NCI-H1436 treated with DMSO at 0.1 percent for 48 hours (cell line): ENCODE measurements at regions not wholly inside any gene's neighbourhood (a gene's known extent, or its start where the extent isn't known, plus 50 kb on each side); places are given as distances from the start of the nearest gene placed in this dataset.

Experiments
- DNase-seq: peaks from one replicate; lab custom pipeline; 2025; lab: John Stamatoyannopoulos, UW

GRCh38 chr13:22517544-22517943 lies 663.2 kb upstream of the SGCG start:
- DNase-seq: peak; percentile 15

GRCh38 chr13:22536851-22537250 lies 643.9 kb upstream of the SGCG start:
- no peak for DNase-seq

GRCh38 chr13:22538400-22538799 lies 642.4 kb upstream of the SGCG start:
- DNase-seq: no peak

GRCh38 chr13:22549126-22549525 lies 631.7 kb upstream of the SGCG start:
- DNase-seq: no peak

- DNase-seq: no peak
Measured at GRCh38 chr13:22561581-22561980, 619.2 kb upstream of the SGCG start.

- no peak for DNase-seq
Measured at GRCh38 chr13:22562116-22562515, 618.7 kb upstream of the SGCG start.

- no peak for DNase-seq
Measured at GRCh38 chr13:22563272-22563671, 617.5 kb upstream of the SGCG start.

- DNase-seq: no peak
Measured at GRCh38 chr13:22569811-22570210, 611.0 kb upstream of the SGCG start.

GRCh38 chr13:22589880-22590279 lies 590.9 kb upstream of the SGCG start:
- DNase-seq: no peak

- no peak for DNase-seq
Measured at GRCh38 chr13:22592515-22592914, 588.3 kb upstream of the SGCG start.

- DNase-seq: no peak
Measured at GRCh38 chr13:22594041-22594440, 586.7 kb upstream of the SGCG start.

- DNase-seq: no peak
Measured at GRCh38 chr13:22596171-22596863, 584.5 kb upstream of the SGCG start.

- no peak for DNase-seq
Measured at GRCh38 chr13:22599156-22599555, 581.6 kb upstream of the SGCG start.

GRCh38 chr13:22618002-22618401 lies 562.8 kb upstream of the SGCG start:
- DNase-seq: no peak

- no peak for DNase-seq
Measured at GRCh38 chr13:22625691-22626090, 555.1 kb upstream of the SGCG start.

- DNase-seq: no peak
Measured at GRCh38 chr13:22629374-22629773, 551.4 kb upstream of the SGCG start.

GRCh38 chr13:22642088-22642487 lies 538.7 kb upstream of the SGCG start:
- no peak for DNase-seq

- DNase-seq: no peak
Measured at GRCh38 chr13:22644941-22645340, 535.8 kb upstream of the SGCG start.

GRCh38 chr13:22647156-22647850 lies 533.5 kb upstream of the SGCG start:
- DNase-seq: no peak

GRCh38 chr13:22648320-22648801 lies 532.4 kb upstream of the SGCG start:
- DNase-seq: no peak

- DNase-seq: no peak
Measured at GRCh38 chr13:22652796-22653195, 528.0 kb upstream of the SGCG start.

- no peak for DNase-seq
Measured at GRCh38 chr13:22653866-22654265, 526.9 kb upstream of the SGCG start.

GRCh38 chr13:22655106-22655852 lies 525.5 kb upstream of the SGCG start:
- no peak for DNase-seq
